ENCODE measurements at regions not wholly inside any gene's neighbourhood (a gene's known extent, or its start where the extent isn't known, plus 50 kb on each side); places are given as distances from the start of the nearest gene placed in this dataset.

DNA sequence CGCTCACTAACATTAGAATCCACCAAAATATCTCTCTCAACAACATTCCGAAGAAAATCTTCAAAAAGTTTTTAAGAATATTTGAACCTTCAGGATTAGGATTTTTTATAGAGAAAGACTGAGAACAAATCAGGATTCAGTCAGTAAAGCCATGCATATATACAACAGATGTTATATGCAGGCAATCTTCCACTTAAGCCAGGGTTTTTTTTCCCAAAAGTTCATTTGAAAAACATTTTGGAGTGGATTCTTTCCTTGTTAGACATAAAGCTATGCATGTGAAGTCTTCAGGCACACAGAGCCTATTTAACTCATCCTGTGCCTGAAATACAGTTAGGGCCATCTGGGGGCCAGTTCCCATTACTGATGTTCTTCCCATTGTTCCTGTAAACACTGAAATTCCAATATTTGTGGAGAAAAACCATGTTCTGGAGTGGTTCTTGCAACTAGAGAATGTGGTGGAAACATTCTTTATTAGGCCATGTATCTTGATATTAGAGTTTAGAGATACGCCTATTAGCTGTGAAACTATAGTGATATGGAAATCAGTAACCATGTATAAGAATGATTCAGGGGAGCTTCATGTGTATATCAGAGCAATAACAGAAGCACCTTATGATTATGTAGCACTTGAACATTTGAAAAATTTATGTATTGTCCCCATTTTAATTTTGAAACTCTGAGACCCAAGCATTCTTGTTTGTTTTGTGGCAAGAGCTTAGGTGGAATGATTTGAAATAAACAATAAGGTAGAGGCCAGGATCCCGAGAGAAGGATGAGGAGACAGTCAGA is 61.7 kb downstream of the PLEKHG1 start:
- DNase-seq (no peak), ATAC-seq (no peak)
- intact Hi-C loops (cut with micrococcal nuclease) = no loop called here
- Histone ChIP-seq H3K4me3 (ENCODE audit: low read length) (no peak overlapping the region), H3K27ac (ENCODE audit: low read length) (no peak overlapping the region), H3K27me3 (ENCODE audit: control insufficient read depth, insufficient read depth, low read length) (no peaks in the 10 kb centered on the region), H3K9me3 (ENCODE audit: control insufficient read depth, insufficient read depth, low read length) (no peaks in the 10 kb centered on the region), H3K36me3 (ENCODE audit: control insufficient read depth, insufficient read depth, low read length) (no peaks in the 10 kb centered on the region), H3K4me1 (ENCODE audit: control insufficient read depth, insufficient read depth, low read length) (no peaks in the 10 kb centered on the region)
- Mint-ChIP-seq H3K27me3 (ENCODE audit: low read depth in 2 of 2) (peaks cover 0 to 2% of the 10 kb centered on the region in 2 donors), H3K4me3 (no peak overlapping the region), H3K36me3 (no peaks in the 10 kb centered on the region), H3K27ac (no peak overlapping the region), H3K9me3 (no peaks in the 10 kb centered on the region), H3K4me1 (no peaks in the 10 kb centered on the region)
- 83% methylated on average over 2 of the region's 4 CpGs for WGBS (ENCODE audit: insufficient coverage)
- TF ChIP-seq, protein P1, sequence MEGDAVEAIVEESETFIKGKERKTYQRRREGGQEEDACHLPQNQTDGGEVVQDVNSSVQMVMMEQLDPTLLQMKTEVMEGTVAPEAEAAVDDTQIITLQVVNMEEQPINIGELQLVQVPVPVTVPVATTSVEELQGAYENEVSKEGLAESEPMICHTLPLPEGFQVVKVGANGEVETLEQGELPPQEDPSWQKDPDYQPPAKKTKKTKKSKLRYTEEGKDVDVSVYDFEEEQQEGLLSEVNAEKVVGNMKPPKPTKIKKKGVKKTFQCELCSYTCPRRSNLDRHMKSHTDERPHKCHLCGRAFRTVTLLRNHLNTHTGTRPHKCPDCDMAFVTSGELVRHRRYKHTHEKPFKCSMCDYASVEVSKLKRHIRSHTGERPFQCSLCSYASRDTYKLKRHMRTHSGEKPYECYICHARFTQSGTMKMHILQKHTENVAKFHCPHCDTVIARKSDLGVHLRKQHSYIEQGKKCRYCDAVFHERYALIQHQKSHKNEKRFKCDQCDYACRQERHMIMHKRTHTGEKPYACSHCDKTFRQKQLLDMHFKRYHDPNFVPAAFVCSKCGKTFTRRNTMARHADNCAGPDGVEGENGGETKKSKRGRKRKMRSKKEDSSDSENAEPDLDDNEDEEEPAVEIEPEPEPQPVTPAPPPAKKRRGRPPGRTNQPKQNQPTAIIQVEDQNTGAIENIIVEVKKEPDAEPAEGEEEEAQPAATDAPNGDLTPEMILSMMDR (IDR thresholded peaks at IDR 0.05) = no peak

DNA sequence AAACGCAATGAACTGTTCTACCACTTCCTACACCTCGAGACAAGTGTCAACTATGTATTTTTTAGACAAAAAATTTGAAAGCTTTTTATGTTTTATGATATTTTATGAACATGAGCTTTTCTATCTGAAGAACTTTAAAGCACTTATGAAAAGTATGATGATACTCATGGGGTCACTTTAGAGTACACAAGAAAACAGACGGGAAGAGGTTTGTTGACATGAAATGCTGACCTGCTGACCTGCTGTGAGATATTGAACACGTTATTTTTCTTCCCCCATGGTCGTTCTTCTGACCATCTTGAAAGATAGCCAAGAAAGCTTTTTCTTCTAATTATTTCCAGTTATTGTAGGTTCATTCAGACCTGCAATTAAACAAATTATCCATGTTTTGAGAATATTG is 63.1 kb downstream of the PLEKHG1 start:
- H3K27ac Mint-ChIP-seq = no peak overlapping the region
- no peaks in the 10 kb centered on the region for H3K9me3 ChIP-seq (ENCODE audit: control insufficient read depth, insufficient read depth, low read length)
- H3K4me3 Mint-ChIP-seq = no peak overlapping the region
- no peaks in the 10 kb centered on the region for H3K4me1 ChIP-seq (ENCODE audit: control insufficient read depth, insufficient read depth, low read length)
- H3K27ac ChIP-seq (ENCODE audit: low read length) = no peak overlapping the region
- H3K36me3 Mint-ChIP-seq = no peaks in the 10 kb centered on the region
- DNase-seq = no peak
- TF ChIP-seq, protein P1 (IDR thresholded peaks at IDR 0.05) = no peak
- no peaks in the 10 kb centered on the region for H3K4me1 Mint-ChIP-seq
- 92% methylated on average over 4 of the region's 5 CpGs for WGBS (ENCODE audit: insufficient coverage)
- H3K9me3 Mint-ChIP-seq = no peaks in the 10 kb centered on the region
- no peaks in the 10 kb centered on the region for H3K36me3 ChIP-seq (ENCODE audit: control insufficient read depth, insufficient read depth, low read length)
- intact Hi-C loops (cut with micrococcal nuclease) = no loop called here
- no peak overlapping the region for H3K4me3 ChIP-seq (ENCODE audit: low read length)
- H3K27me3 ChIP-seq (ENCODE audit: control insufficient read depth, insufficient read depth, low read length) = no peaks in the 10 kb centered on the region
- ATAC-seq = no peak
- H3K27me3 Mint-ChIP-seq (ENCODE audit: low read depth in 2 of 2) = peaks cover 0 to 2% of the 10 kb centered on the region in 2 donors

DNA sequence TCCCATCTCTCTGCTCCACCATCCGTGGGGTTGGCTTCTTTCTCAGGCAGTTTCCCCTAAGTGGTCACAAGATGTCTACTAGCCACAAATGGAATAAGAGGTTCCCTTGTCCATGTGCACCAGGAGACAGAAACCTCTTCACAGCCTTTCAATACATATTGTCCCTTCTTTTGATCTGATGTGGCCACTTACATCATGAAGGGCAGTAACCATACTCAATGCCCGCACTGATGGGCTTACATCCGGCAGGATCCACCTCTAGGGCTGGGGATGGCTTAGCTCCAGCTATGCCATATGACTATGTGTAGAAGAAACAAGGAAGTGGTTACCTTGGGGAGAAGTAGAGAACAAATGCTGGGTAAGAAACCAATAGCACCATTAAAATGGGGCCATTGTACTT is 64.4 kb downstream of the PLEKHG1 start:
- no peak overlapping the region for H3K27ac ChIP-seq (ENCODE audit: low read length)
- Mint-ChIP-seq H3K9me3 (no peaks in the 10 kb centered on the region), H3K27ac (no peak overlapping the region), H3K27me3 (ENCODE audit: low read depth in 2 of 2) (peaks cover 0 to 2% of the 10 kb centered on the region in 2 donors), H3K36me3 (no peaks in the 10 kb centered on the region), H3K4me1 (no peaks in the 10 kb centered on the region), H3K4me3 (no peak overlapping the region)
- H3K36me3 ChIP-seq (ENCODE audit: control insufficient read depth, insufficient read depth, low read length) = no peaks in the 10 kb centered on the region
- DNase-seq = no peak
- TF ChIP-seq, protein P1 (IDR thresholded peaks at IDR 0.05) = no peak
- no peak for ATAC-seq
- WGBS (ENCODE audit: insufficient coverage) = 99% methylated on average over 3 of the region's 3 CpGs
- no peaks in the 10 kb centered on the region for H3K4me1 ChIP-seq (ENCODE audit: control insufficient read depth, insufficient read depth, low read length)
- intact Hi-C loops (cut with micrococcal nuclease) = no loop called here
- no peak overlapping the region for H3K4me3 ChIP-seq (ENCODE audit: low read length)
- no peaks in the 10 kb centered on the region for H3K27me3 ChIP-seq (ENCODE audit: control insufficient read depth, insufficient read depth, low read length)
- no peaks in the 10 kb centered on the region for H3K9me3 ChIP-seq (ENCODE audit: control insufficient read depth, insufficient read depth, low read length)

DNA sequence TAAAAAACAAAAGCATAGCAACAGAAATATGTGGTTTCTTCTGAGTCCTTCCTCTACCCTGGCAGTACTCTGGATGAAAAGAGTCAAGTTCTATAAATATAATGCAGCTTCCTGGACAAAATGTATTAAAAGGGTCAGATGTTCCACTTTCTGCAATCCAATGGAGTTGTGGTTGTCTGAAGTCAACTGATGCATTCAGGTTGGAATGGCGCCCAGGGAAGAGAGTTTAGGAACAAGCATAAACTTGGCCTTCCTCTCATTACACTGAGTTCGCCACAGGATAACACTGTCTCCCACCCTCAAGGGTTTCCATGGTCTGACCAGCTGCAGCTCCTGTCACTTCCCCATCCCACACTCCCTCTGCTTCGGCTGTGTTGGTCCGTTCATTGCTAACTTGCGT is 66.4 kb downstream of the PLEKHG1 start:
- TF ChIP-seq, protein P1 (IDR thresholded peaks at IDR 0.05) = no peak
- H3K4me1 Mint-ChIP-seq = no peaks in the 10 kb centered on the region

More for the DNA sequence above, 66.4 kb downstream of the PLEKHG1 start:
- Mint-ChIP-seq H3K9me3 (no peaks in the 10 kb centered on the region), H3K27ac (no peak overlapping the region), H3K27me3 (ENCODE audit: low read depth in 2 of 2) (peaks cover 0 to 2% of the 10 kb centered on the region in 2 donors), H3K36me3 (no peaks in the 10 kb centered on the region), H3K4me3 (no peak overlapping the region)
- Histone ChIP-seq H3K27me3 (ENCODE audit: control insufficient read depth, insufficient read depth, low read length) (no peaks in the 10 kb centered on the region), H3K9me3 (ENCODE audit: control insufficient read depth, insufficient read depth, low read length) (no peaks in the 10 kb centered on the region), H3K27ac (ENCODE audit: low read length) (no peak overlapping the region), H3K4me1 (ENCODE audit: control insufficient read depth, insufficient read depth, low read length) (no peaks in the 10 kb centered on the region), H3K4me3 (ENCODE audit: low read length) (no peak overlapping the region), H3K36me3 (ENCODE audit: control insufficient read depth, insufficient read depth, low read length) (no peaks in the 10 kb centered on the region)
- ATAC-seq (no peak), DNase-seq (no peak)
- WGBS (ENCODE audit: insufficient coverage) = 82% methylated on average over 5 of the region's 5 CpGs
- intact Hi-C loops (cut with micrococcal nuclease) = no loop called here

Data from natural killer cell (primary cell).